ENCODE measurements at regions not wholly inside any gene's neighbourhood (a gene's known extent, or its start where the extent isn't known, plus 50 kb on each side); places are given as distances from the start of the nearest gene placed in this dataset.

GRCh38 chr2:106288873-106289272 lies 94.8 kb upstream of the UXS1 start:
- POLR2A ChIA-PET (ENCODE audit: partially characterized antibody), result no interaction called here
- H2AFZ ChIP-seq (ENCODE audit: low read length), result no peak overlapping the region
- FAIRE-seq, result no peak
- no peaks in the 10 kb centered on the region for H3K79me1 ChIP-seq (ENCODE audit: low read depth, low read length)
- no peak overlapping the region for H3K23ac ChIP-seq (ENCODE audit: insufficient read length)
- no peaks in the 10 kb centered on the region for H3K36me3 ChIP-seq (ENCODE audit: control insufficient read depth in 2 of 4, insufficient read depth in 4 of 4, low read length in 3 of 4)
- H4K5ac ChIP-seq (ENCODE audit: insufficient read length, low read depth, low read length), result no peak overlapping the region
- H2BK5ac ChIP-seq (ENCODE audit: low read depth, low read length), result no peak overlapping the region
- H3K23me2 ChIP-seq (ENCODE audit: low read depth, low read length), result no peaks in the 10 kb centered on the region
- no peak overlapping the region for H2BK15ac ChIP-seq (ENCODE audit: low read length)
- H4K20me1 ChIP-seq (replicated peaks in 1 of 2; ENCODE audit: control insufficient read depth in 1 of 2, insufficient read depth in 2 of 2, low read length in 2 of 2), result no peaks in the 10 kb centered on the region
- H3K9me3 ChIP-seq (ENCODE audit: insufficient read depth in 2 of 2, low read depth in 1 of 2, low read length in 1 of 2), result no peaks in the 10 kb centered on the region
- no peak overlapping the region for H3K27ac ChIP-seq (ENCODE audit: low read depth, low read length)
- TF ChIP-seq E2F6 (IDR thresholded peaks at IDR 0.05), result no peak
- no peak for TF ChIP-seq RBBP5 (IDR thresholded peaks at IDR 0.05; ENCODE audit: borderline replicate concordance, low read depth, low read length)
- TF ChIP-seq KDM1A (IDR thresholded peaks at IDR 0.05; ENCODE audit: borderline replicate concordance, low read length), result no peak
- no peak for TF ChIP-seq KDM5A (IDR thresholded peaks at IDR 0.05; ENCODE audit: low read length)
- TF ChIP-seq POLR2A (IDR thresholded peaks at IDR 0.05; ENCODE audit: control extremely low read depth in 1 of 2, low read depth in 2 of 2, low read length in 2 of 2), result no peak
- TF ChIP-seq SUZ12 (IDR thresholded peaks at IDR 0.05; ENCODE audit: low read length), result no peak
- no peaks in the 10 kb centered on the region; a peak in 1 of 7 replicates for H3K27me3 ChIP-seq (replicated peaks in 1 of 4; ENCODE audit: control insufficient read depth in 3 of 4, extremely low read depth in 1 of 4, insufficient read depth in 3 of 4, low read length in 3 of 4)
- H3K4me1 ChIP-seq (replicated peaks in 1 of 4; ENCODE audit: control insufficient read depth in 3 of 4, insufficient read depth in 4 of 4, low read length in 3 of 4), result no peaks in the 10 kb centered on the region
- no peak overlapping the region for H3K4me3 ChIP-seq (ENCODE audit: extremely low read depth in 1 of 4, insufficient read depth in 2 of 4, low read depth in 3 of 4, low read length in 4 of 4)
- H3K4me2 ChIP-seq (ENCODE audit: insufficient read depth in 1 of 2, low read depth in 2 of 2, low read length in 2 of 2), result no peak overlapping the region
- no peak overlapping the region for H2BK12ac ChIP-seq (ENCODE audit: low read depth, low read length)
- no peak overlapping the region for H3K9ac ChIP-seq (replicated peaks in 1 of 4; ENCODE audit: extremely low read depth in 1 of 4, low read depth in 3 of 4, low read length in 3 of 4)
- H2AK5ac ChIP-seq (ENCODE audit: low read depth, low read length), result no peak overlapping the region
- no peak overlapping the region for H2BK20ac ChIP-seq (ENCODE audit: low read length)
- no peak overlapping the region for H3K56ac ChIP-seq (replicated peaks; ENCODE audit: insufficient read length, low read depth, low read length)
- no peak overlapping the region for H4K91ac ChIP-seq (replicated peaks; ENCODE audit: insufficient read length, low read length)
- H3K18ac ChIP-seq (ENCODE audit: extremely low read depth, low read length), result no peak overlapping the region
- no peak for DNase-seq (ENCODE audit: low read depth in 1 of 2, low spot score in 2 of 2)
- H3K4ac ChIP-seq (replicated peaks; ENCODE audit: insufficient read length, low read depth, low read length), result no peak overlapping the region
- H4K8ac ChIP-seq (ENCODE audit: extremely low read depth, insufficient read depth, low read length), result no peak overlapping the region
- WGBS, 2 experiments (ENCODE audit: extremely low coverage in 1 of 2, insufficient coverage in 1 of 2, insufficient read length in 1 of 2, insufficient replicate concordance in 2 of 2, low coverage in 1 of 2, low lambda C conversion rate in 2 of 2, missing lambda C conversion rate in 1 of 2), result 92% methylated on average over 9 of the region's 9 CpGs; no CpG with 5 or more reads in 1 of the 2 experiments
- H3K14ac ChIP-seq (ENCODE audit: insufficient read length), result no peak overlapping the region
- CTCF ChIA-PET (ENCODE audit: partially characterized antibody), result no interaction called here
- H3K79me2 ChIP-seq (ENCODE audit: control insufficient read depth in 1 of 2, insufficient read depth in 2 of 2, low read length in 2 of 2), result no peaks in the 10 kb centered on the region
- H2BK120ac ChIP-seq (replicated peaks; ENCODE audit: low read depth, low read length), result no peak overlapping the region
